ENCODE measurements at regions not wholly inside any gene's neighbourhood (a gene's known extent, or its start where the extent isn't known, plus 50 kb on each side); places are given as distances from the start of the nearest gene placed in this dataset.

DNA sequence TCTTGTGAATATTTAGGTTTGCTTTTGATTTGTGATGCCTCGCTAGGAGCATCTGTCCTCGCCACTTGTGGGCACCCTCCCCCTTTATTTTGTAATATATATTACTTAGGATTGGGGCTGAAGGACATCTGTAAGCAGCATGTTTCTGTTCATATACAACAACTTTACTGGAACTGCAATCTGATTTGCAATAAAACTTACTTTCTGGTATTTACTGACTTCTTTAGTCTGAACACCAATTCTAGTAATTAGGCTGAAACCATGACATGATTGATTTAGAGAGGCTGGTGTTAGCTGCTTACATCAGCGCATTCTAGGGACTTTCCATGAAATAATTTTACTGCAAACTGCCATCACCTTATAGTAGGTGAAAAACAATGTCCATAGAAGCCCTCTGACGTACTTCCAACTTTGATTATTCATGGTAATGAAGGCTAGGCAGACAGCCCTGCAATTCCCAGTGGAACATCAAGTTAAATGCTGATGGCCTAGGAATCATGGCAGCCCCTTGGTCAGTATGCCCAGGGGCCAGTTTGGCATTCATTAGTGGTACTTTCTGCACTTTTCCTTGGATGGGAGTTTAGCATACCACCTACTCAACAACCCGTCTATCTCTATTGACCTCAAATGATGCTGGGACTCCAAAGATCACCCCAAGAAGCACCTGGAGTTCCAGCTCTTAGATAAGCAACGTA is 132.9 kb upstream of the MCHR2 start:
- no peak for DNase-seq (ENCODE audit: low spot score)
- H3K4ac ChIP-seq (ENCODE audit: low read length), result no peak overlapping the region
- WGBS, 2 donors (ENCODE audit: extremely low coverage in 2 of 2, insufficient read length in 2 of 2, insufficient replicate concordance in 1 of 2), result no CpG with 5 or more reads among the region's 6 CpGs
- peaks cover 0 to 3% of the 10 kb centered on the region in 2 donors for H3K9me3 ChIP-seq (replicated peaks in 1 of 2; ENCODE audit: control insufficient read depth in 2 of 2, insufficient read depth in 1 of 2, low read depth in 1 of 2, low read length in 2 of 2)
- H2BK120ac ChIP-seq (ENCODE audit: low read depth, low read length), result no peak overlapping the region
- no peak overlapping the region for H2BK15ac ChIP-seq (ENCODE audit: low read length)
- H2BK12ac ChIP-seq (ENCODE audit: low read length), result no peak overlapping the region
- no peak overlapping the region for H3K18ac ChIP-seq (ENCODE audit: low read length)
- H3K23ac ChIP-seq (ENCODE audit: low read depth, low read length, poor library complexity), result no peak overlapping the region
- H2AFZ ChIP-seq (ENCODE audit: low read length), result no peak overlapping the region
- no peaks in the 10 kb centered on the region for H3K36me3 ChIP-seq (replicated peaks in 1 of 2; ENCODE audit: control insufficient read depth in 2 of 2, insufficient read depth in 2 of 2, low read length in 2 of 2)
- no peak overlapping the region for H2BK5ac ChIP-seq (ENCODE audit: low read length)
- no peak overlapping the region for H4K91ac ChIP-seq (ENCODE audit: low read depth, low read length, poor library complexity)
- H3K4me2 ChIP-seq (ENCODE audit: insufficient read depth, low read length, poor library complexity, severe bottlenecking), result no peak overlapping the region
- H4K8ac ChIP-seq (ENCODE audit: low read depth, low read length), result no peak overlapping the region
- peaks cover 0 to 22% (median 0%) of the 10 kb centered on the region in 3 experiments for H3K27me3 ChIP-seq (ENCODE audit: control insufficient read depth in 3 of 3, insufficient read depth in 3 of 3, low read depth in 1 of 3, low read length in 3 of 3)
- no peak overlapping the region for H3K4me3 ChIP-seq (ENCODE audit: low read length in 2 of 2)
- no peak overlapping the region for H3K9ac ChIP-seq (ENCODE audit: low read depth, low read length, poor library complexity)
- H3K14ac ChIP-seq (ENCODE audit: low read length), result no peak overlapping the region
- no peak overlapping the region for H2AK5ac ChIP-seq (ENCODE audit: low read depth, low read length)
- no peaks in the 10 kb centered on the region for H3K4me1 ChIP-seq (ENCODE audit: control insufficient read depth in 2 of 2, insufficient read depth in 1 of 2, low read depth in 1 of 2, low read length in 2 of 2)
- no peak overlapping the region for H3K27ac ChIP-seq (replicated peaks; ENCODE audit: low read length)
- H3K79me1 ChIP-seq (ENCODE audit: low read depth, low read length), result no peaks in the 10 kb centered on the region

- H3K27me3 ChIP-seq (ENCODE audit: control insufficient read depth in 3 of 3, insufficient read depth in 3 of 3, low read depth in 1 of 3, low read length in 3 of 3), result peaks cover 0 to 37% (median 0%) of the 10 kb centered on the region in 3 experiments
- no peaks in the 10 kb centered on the region for H3K79me1 ChIP-seq (ENCODE audit: low read depth, low read length)
- H3K18ac ChIP-seq (ENCODE audit: low read length), result no peak overlapping the region
- H3K27ac ChIP-seq (replicated peaks; ENCODE audit: low read length), result no peak overlapping the region
- H3K9me3 ChIP-seq (replicated peaks in 1 of 2; ENCODE audit: control insufficient read depth in 2 of 2, insufficient read depth in 1 of 2, low read depth in 1 of 2, low read length in 2 of 2), result peaks cover 0 to 2% of the 10 kb centered on the region in 2 donors
- H2BK15ac ChIP-seq (ENCODE audit: low read length), result no peak overlapping the region
- H3K9ac ChIP-seq (ENCODE audit: low read depth, low read length, poor library complexity), result no peak overlapping the region
- no peak overlapping the region for H2BK12ac ChIP-seq (ENCODE audit: low read length)
- no peak for DNase-seq (ENCODE audit: low spot score)
- no peak overlapping the region for H4K8ac ChIP-seq (ENCODE audit: low read depth, low read length)
- H4K91ac ChIP-seq (ENCODE audit: low read depth, low read length, poor library complexity), result no peak overlapping the region
- no peak overlapping the region for H3K4me2 ChIP-seq (ENCODE audit: insufficient read depth, low read length, poor library complexity, severe bottlenecking)
- H2BK120ac ChIP-seq (ENCODE audit: low read depth, low read length), result no peak overlapping the region
- H2AFZ ChIP-seq (ENCODE audit: low read length), result no peak overlapping the region
- H3K23ac ChIP-seq (ENCODE audit: low read depth, low read length, poor library complexity), result no peak overlapping the region
- H2BK5ac ChIP-seq (ENCODE audit: low read length), result no peak overlapping the region
- no peak overlapping the region for H3K14ac ChIP-seq (ENCODE audit: low read length)
- H3K4me3 ChIP-seq (ENCODE audit: low read length in 2 of 2), result no peak overlapping the region
- H3K36me3 ChIP-seq (replicated peaks in 1 of 2; ENCODE audit: control insufficient read depth in 2 of 2, insufficient read depth in 2 of 2, low read length in 2 of 2), result no peaks in the 10 kb centered on the region
- no peak overlapping the region for H3K4ac ChIP-seq (ENCODE audit: low read length)
- WGBS, 2 donors (ENCODE audit: extremely low coverage in 2 of 2, insufficient read length in 2 of 2, insufficient replicate concordance in 1 of 2), result no CpG with 5 or more reads among the region's 2 CpGs
- H2AK5ac ChIP-seq (ENCODE audit: low read depth, low read length), result no peak overlapping the region
- no peaks in the 10 kb centered on the region for H3K4me1 ChIP-seq (ENCODE audit: control insufficient read depth in 2 of 2, insufficient read depth in 1 of 2, low read depth in 1 of 2, low read length in 2 of 2)
Measured at GRCh38 chr6:100121854-100122609, 128.0 kb upstream of the MCHR2 start.

DNA sequence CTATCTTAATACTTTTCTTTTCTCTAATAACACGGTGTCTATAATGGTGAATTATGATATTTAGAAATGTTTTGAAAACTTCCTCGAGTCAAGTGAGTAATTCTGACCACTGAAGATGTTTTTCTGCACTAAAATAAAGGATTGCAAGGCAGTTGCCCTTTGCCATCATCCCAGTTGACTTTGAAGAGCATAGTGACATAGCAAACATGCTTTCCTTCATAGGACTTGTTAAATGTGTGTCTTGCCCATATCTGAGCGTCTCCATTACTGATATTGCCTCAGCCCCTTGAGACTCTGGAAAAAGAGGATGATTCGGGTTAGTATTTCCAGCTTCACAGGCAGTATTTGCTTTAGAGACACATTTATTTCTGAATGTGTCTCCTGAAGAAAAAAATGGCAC is 125.2 kb upstream of the MCHR2 start:
- Histone ChIP-seq H3K27me3 (ENCODE audit: control insufficient read depth in 3 of 3, insufficient read depth in 3 of 3, low read depth in 1 of 3, low read length in 3 of 3) (peaks cover 0 to 46% (median 0%) of the 10 kb centered on the region in 3 experiments), H4K8ac (ENCODE audit: low read depth, low read length) (no peak overlapping the region), H3K36me3 (replicated peaks in 1 of 2; ENCODE audit: control insufficient read depth in 2 of 2, insufficient read depth in 2 of 2, low read length in 2 of 2) (no peaks in the 10 kb centered on the region), H2BK120ac (ENCODE audit: low read depth, low read length) (no peak overlapping the region), H3K9ac (ENCODE audit: low read depth, low read length, poor library complexity) (no peak overlapping the region), H3K79me1 (ENCODE audit: low read depth, low read length) (no peaks in the 10 kb centered on the region), H2AK5ac (ENCODE audit: low read depth, low read length) (no peak overlapping the region), H3K4me3 (ENCODE audit: low read length in 2 of 2) (no peak overlapping the region), H2BK12ac (ENCODE audit: low read length) (no peak overlapping the region), H3K14ac (ENCODE audit: low read length) (no peak overlapping the region), H3K4me1 (ENCODE audit: control insufficient read depth in 2 of 2, insufficient read depth in 1 of 2, low read depth in 1 of 2, low read length in 2 of 2) (no peaks in the 10 kb centered on the region), H3K18ac (ENCODE audit: low read length) (no peak overlapping the region), H3K23ac (ENCODE audit: low read depth, low read length, poor library complexity) (no peak overlapping the region), H3K9me3 (replicated peaks in 1 of 2; ENCODE audit: control insufficient read depth in 2 of 2, insufficient read depth in 1 of 2, low read depth in 1 of 2, low read length in 2 of 2) (peaks cover 0 to 2% of the 10 kb centered on the region in 2 donors), H3K4me2 (ENCODE audit: insufficient read depth, low read length, poor library complexity, severe bottlenecking) (no peak overlapping the region), H2AFZ (ENCODE audit: low read length) (no peak overlapping the region), H3K4ac (ENCODE audit: low read length) (no peak overlapping the region), H4K91ac (ENCODE audit: low read depth, low read length, poor library complexity) (no peak overlapping the region), H2BK5ac (ENCODE audit: low read length) (no peak overlapping the region), H3K27ac (replicated peaks; ENCODE audit: low read length) (no peak overlapping the region), H2BK15ac (ENCODE audit: low read length) (no peak overlapping the region)
- no peak for DNase-seq (ENCODE audit: low spot score)
- WGBS, 2 donors (ENCODE audit: extremely low coverage in 2 of 2, insufficient read length in 2 of 2, insufficient replicate concordance in 1 of 2), result no CpG with 5 or more reads among the region's 4 CpGs

DNA sequence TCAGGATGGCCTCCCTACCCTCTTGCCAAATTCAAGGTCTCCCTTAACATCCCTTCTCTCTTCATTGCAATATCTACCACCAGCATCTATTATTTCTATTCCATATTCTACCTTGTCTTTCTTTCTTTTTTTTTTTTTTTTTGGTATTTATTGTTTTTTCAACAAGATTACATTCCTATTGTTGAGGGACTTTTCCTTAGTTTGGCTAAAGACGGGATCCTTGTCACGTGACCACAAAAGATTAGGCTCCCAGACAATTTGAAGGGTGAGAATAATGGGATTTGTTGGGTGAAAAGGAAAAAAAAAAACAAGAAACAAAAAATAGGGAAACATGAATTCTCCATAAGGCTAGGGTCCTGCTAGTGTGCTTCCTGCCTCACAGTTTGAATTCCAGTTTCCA is 124.3 kb upstream of the MCHR2 start:
- Histone ChIP-seq H3K4ac (ENCODE audit: low read length) (no peak overlapping the region), H3K18ac (ENCODE audit: low read length) (no peak overlapping the region), H3K79me1 (ENCODE audit: low read depth, low read length) (no peaks in the 10 kb centered on the region), H3K9me3 (replicated peaks in 1 of 2; ENCODE audit: control insufficient read depth in 2 of 2, insufficient read depth in 1 of 2, low read depth in 1 of 2, low read length in 2 of 2) (peaks cover 0 to 2% of the 10 kb centered on the region in 2 donors), H2BK5ac (ENCODE audit: low read length) (no peak overlapping the region), H2BK12ac (ENCODE audit: low read length) (no peak overlapping the region), H2AK5ac (ENCODE audit: low read depth, low read length) (no peak overlapping the region), H3K4me1 (ENCODE audit: control insufficient read depth in 2 of 2, insufficient read depth in 1 of 2, low read depth in 1 of 2, low read length in 2 of 2) (no peaks in the 10 kb centered on the region), H4K8ac (ENCODE audit: low read depth, low read length) (no peak overlapping the region), H3K23ac (ENCODE audit: low read depth, low read length, poor library complexity) (no peak overlapping the region), H3K36me3 (replicated peaks in 1 of 2; ENCODE audit: control insufficient read depth in 2 of 2, insufficient read depth in 2 of 2, low read length in 2 of 2) (no peaks in the 10 kb centered on the region), H2BK120ac (ENCODE audit: low read depth, low read length) (no peak overlapping the region), H3K14ac (ENCODE audit: low read length) (no peak overlapping the region), H3K9ac (ENCODE audit: low read depth, low read length, poor library complexity) (no peak overlapping the region), H2AFZ (ENCODE audit: low read length) (no peak overlapping the region), H3K27me3 (ENCODE audit: control insufficient read depth in 3 of 3, insufficient read depth in 3 of 3, low read depth in 1 of 3, low read length in 3 of 3) (peaks cover 0 to 43% (median 0%) of the 10 kb centered on the region in 3 experiments), H4K91ac (ENCODE audit: low read depth, low read length, poor library complexity) (no peak overlapping the region), H3K27ac (replicated peaks; ENCODE audit: low read length) (no peak overlapping the region), H2BK15ac (ENCODE audit: low read length) (no peak overlapping the region), H3K4me2 (ENCODE audit: insufficient read depth, low read length, poor library complexity, severe bottlenecking) (no peak overlapping the region), H3K4me3 (ENCODE audit: low read length in 2 of 2) (peak overlapping the region in 1 of 2 donors; percentile 54)
- DNase-seq (ENCODE audit: low spot score), result no peak
- WGBS, 2 donors (ENCODE audit: extremely low coverage in 2 of 2, insufficient read length in 2 of 2, insufficient replicate concordance in 1 of 2), result no CpG with 5 or more reads among the region's 2 CpGs

All from neuronal stem cell (in vitro differentiated cells).